Activated CD4-positive, alpha-beta T cell treated with anti-CD3 and anti-CD28 coated beads for 36 hours (primary cell): ENCODE measurements at regions not wholly inside any gene's neighbourhood (a gene's known extent, or its start where the extent isn't known, plus 50 kb on each side); places are given as distances from the start of the nearest gene placed in this dataset.
A peak's percentile ranks its signal among the peaks of the same experiment; 100 is the strongest.
"Not testable (repeated sequence)": the region's sequence is repeated elsewhere in the genome, so short reads cannot be mapped to it uniquely, and the experiment has no call there.

Experiments used
- ATAC-seq: fragments of 200-7000 bp; cut with Tn5 transposase; one replicate; pipeline ENCODE4 v1.10.0; 2021; ENCODE audit warnings: mild to moderate bottlenecking, moderate library complexity
- CTCF ChIA-PET: fragments of 350-600 bp; sonication (Branson Sonifier 250); formaldehyde crosslinking; loops from one replicate; lab custom pipeline; 2021; ENCODE audit warnings: antibody characterized with exemption; lab: Charles Lee
- POLR2A ChIA-PET: fragments of 350-600 bp; sonication (Branson Sonifier 250); formaldehyde crosslinking; loops from one replicate; lab custom pipeline; 2021; ENCODE audit warnings: antibody characterized with exemption, inconsistent platforms; lab: Charles Lee
- DNase-seq: peaks from one replicate; pipeline ENCODE4 v3.0.0-alpha.2; 2020
- H3K27ac Mint-ChIP-seq: one replicate; pipeline ENCODE4 v1.8.0; 2021; ENCODE audit warnings: mixed read lengths
- H3K27me3 Mint-ChIP-seq: one replicate; pipeline ENCODE4 v1.8.0; 2021; ENCODE audit warnings: mixed read lengths
- H3K36me3 Mint-ChIP-seq: one replicate; pipeline ENCODE4 v1.8.0; 2021; ENCODE audit warnings: low read depth, mixed read lengths
- H3K4me1 Mint-ChIP-seq: one replicate; pipeline ENCODE4 v1.8.0; 2021; ENCODE audit warnings: mixed read lengths
- H3K4me3 Mint-ChIP-seq: one replicate; pipeline ENCODE4 v1.8.0; 2021; ENCODE audit warnings: mild to moderate bottlenecking, moderate library complexity, mixed read lengths
- H3K9me3 Mint-ChIP-seq: one replicate; pipeline ENCODE4 v1.8.0; 2021; ENCODE audit warnings: low read depth, mixed read lengths
- intact Hi-C, 2 experiments: fragments of 100-400 bp; cut with DNase I in 1 of 2; cut with micrococcal nuclease in 1 of 2; formaldehyde crosslinking; loops; one replicate each; pipeline versions ENCODE4 v1.14.2 to v1.15.1; 2022 to 2024; cut with DNase I, micrococcal nuclease

- H3K9me3 Mint-ChIP-seq, H3K36me3 Mint-ChIP-seq, ATAC-seq, intact Hi-C loops, POLR2A ChIA-PET, H3K27ac Mint-ChIP-seq, H3K4me1 Mint-ChIP-seq, H3K4me3 Mint-ChIP-seq, DNase-seq, CTCF ChIA-PET: not testable (repeated sequence)
- peaks cover 21% of the 10 kb centered on the region for H3K27me3 Mint-ChIP-seq
Measured at GRCh38 chr1:24268555-24268954, 50.6 kb upstream of the GRHL3 start.

- Mint-ChIP-seq H3K36me3 (no peaks in the 10 kb centered on the region), H3K27ac (no peak overlapping the region), H3K9me3 (no peaks in the 10 kb centered on the region), H3K27me3 (peaks cover 17% of the 10 kb centered on the region), H3K4me3 (no peak overlapping the region), H3K4me1 (no peaks in the 10 kb centered on the region)
- ATAC-seq = no peak
- intact Hi-C loops = no loop called here
- DNase-seq = no peak
- CTCF ChIA-PET = interaction anchor here (0.6 to 1.1 kb wide), 2 partner anchors 8 to 110 kb away, joined by 4 read pairs; no protein-coding TSS in a partner anchor
- POLR2A ChIA-PET = no interaction called here
Measured at GRCh38 chr1:24266998-24267397, 52.2 kb upstream of the GRHL3 start.

DNA sequence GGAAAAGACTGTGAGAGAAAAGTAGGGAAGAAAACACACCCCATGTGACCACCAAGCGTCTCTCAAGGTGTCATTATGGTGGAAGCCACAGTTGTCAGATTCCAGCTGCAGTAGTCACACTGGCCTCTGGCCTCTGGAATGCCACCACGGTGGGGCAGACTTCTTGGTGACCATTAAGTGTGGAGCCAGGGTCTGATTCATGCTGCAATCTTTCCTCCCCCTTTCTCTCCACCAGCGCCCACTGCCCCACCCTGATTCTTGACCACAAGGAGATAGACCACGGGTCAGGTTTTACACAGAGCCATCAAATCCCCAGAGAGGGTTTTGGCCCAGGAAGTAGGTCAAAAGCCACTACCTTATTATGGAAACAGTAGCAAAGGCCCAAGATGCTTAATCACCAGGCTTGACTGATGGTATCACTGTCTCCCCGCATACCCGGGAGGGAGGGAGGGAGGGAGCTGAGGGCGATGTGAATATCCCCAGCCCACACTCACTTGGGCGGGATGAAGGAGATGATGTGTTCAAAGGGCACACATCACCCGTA is 52.7 kb upstream of the GRHL3 start:
- ATAC-seq = no peak

DNA sequence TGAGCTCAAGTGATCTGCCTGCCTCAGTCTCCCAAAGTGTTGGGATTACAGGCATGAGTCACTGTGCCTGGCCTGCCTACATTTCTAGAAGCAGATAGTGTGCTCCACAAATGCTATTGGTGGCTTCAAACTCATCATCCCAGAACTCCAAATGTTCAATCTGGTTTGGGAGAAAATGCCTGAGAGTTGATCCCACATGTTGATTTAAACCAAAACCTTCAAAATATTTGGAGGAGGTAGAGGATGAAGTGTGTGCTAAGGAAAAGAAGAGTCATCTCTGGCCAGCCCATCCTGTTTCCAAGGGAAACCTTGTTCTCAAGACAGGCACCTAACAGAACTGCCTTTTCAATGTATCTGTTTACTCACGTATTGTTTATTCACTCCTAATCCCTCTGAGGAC is 55.4 kb upstream of the GRHL3 start:
- Mint-ChIP-seq H3K9me3 (no peaks in the 10 kb centered on the region), H3K4me1 (no peaks in the 10 kb centered on the region), H3K36me3 (no peaks in the 10 kb centered on the region), H3K27me3 (peaks cover 7% of the 10 kb centered on the region), H3K27ac (no peak overlapping the region), H3K4me3 (no peak overlapping the region)
- no peak for DNase-seq
- POLR2A ChIA-PET = no interaction called here
- CTCF ChIA-PET = no interaction called here
- intact Hi-C loops = no loop called here
- no peak for ATAC-seq

More for the DNA sequence above, 52.7 kb upstream of the GRHL3 start:
- CTCF ChIA-PET = interaction anchor here (1.1 kb wide), 1 partner anchor 8 kb away, joined by 4 read pairs; no protein-coding TSS in a partner anchor
- no peaks in the 10 kb centered on the region for H3K9me3 Mint-ChIP-seq
- H3K27ac Mint-ChIP-seq = no peak overlapping the region
- no peak overlapping the region for H3K4me3 Mint-ChIP-seq
- H3K36me3 Mint-ChIP-seq = no peaks in the 10 kb centered on the region
- intact Hi-C loops = no loop called here
- peaks cover 13% of the 10 kb centered on the region for H3K27me3 Mint-ChIP-seq
- no peaks in the 10 kb centered on the region for H3K4me1 Mint-ChIP-seq
- POLR2A ChIA-PET = no interaction called here
- DNase-seq = no peak

DNA sequence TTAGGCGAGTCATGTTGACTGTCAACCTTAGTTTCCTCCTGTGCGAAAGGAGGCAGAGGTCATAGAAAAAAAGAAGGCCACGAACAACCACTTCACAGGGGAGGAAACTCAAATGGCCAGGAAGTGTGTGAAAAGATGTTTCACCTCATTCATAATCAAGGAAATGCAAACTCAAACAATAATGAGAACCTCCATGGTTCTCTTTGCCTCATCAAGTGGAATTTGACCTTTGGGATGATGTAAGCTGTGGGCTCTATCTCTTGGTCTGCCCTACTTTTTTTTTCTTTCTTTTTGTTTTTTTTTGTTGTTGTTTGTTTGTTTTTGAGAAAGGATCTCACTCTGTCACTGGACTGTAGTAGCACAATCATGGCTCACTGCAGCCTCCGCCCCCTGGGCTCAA is 55.9 kb upstream of the GRHL3 start:
- H3K9me3 Mint-ChIP-seq = no peaks in the 10 kb centered on the region
- H3K27ac Mint-ChIP-seq = no peak overlapping the region
- ATAC-seq (peak; percentile 33), DNase-seq (no peak)
- CTCF ChIA-PET = interaction anchor here (0.5 to 1.0 kb wide), 2 partner anchors 10 to 71 kb away, joined by 3 read pairs; no protein-coding TSS in a partner anchor
- H3K4me3 Mint-ChIP-seq = no peak overlapping the region
- H3K4me1 Mint-ChIP-seq = no peaks in the 10 kb centered on the region
- H3K36me3 Mint-ChIP-seq = no peaks in the 10 kb centered on the region
- H3K27me3 Mint-ChIP-seq = peaks cover 6% of the 10 kb centered on the region
- intact Hi-C loops = no loop called here
- POLR2A ChIA-PET = no interaction called here

DNA sequence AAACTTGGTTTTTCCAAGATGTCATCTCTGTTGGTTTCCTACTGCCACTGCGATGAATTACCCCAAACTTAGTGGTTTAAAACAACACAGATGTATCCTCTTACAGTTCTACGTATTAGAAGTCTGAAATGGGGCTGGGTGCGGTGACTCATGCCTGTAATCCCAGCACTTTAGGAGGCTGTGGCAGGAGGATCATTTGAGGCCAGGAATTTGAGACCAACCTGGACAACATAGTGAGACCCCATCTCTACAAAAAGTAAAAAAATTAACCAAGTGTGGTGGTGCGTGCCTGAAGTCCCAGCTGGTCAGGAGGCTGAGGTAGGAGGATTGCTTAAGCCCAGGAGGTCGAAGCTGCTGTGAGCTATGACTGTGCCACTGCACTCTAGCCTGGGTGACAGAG is 57.2 kb upstream of the GRHL3 start:
- ATAC-seq = no peak
- Mint-ChIP-seq H3K9me3 (no peaks in the 10 kb centered on the region), H3K4me3 (no peak overlapping the region), H3K27me3 (peaks cover 6% of the 10 kb centered on the region), H3K4me1 (no peaks in the 10 kb centered on the region), H3K36me3 (no peaks in the 10 kb centered on the region), H3K27ac (no peak overlapping the region)
- ChIA-PET POLR2A (no interaction called here), CTCF (interaction anchor here (1.0 kb wide), 1 partner anchor 9 kb away, joined by 3 read pairs; no protein-coding TSS in a partner anchor)
- intact Hi-C loops = no loop called here
- no peak for DNase-seq

DNA sequence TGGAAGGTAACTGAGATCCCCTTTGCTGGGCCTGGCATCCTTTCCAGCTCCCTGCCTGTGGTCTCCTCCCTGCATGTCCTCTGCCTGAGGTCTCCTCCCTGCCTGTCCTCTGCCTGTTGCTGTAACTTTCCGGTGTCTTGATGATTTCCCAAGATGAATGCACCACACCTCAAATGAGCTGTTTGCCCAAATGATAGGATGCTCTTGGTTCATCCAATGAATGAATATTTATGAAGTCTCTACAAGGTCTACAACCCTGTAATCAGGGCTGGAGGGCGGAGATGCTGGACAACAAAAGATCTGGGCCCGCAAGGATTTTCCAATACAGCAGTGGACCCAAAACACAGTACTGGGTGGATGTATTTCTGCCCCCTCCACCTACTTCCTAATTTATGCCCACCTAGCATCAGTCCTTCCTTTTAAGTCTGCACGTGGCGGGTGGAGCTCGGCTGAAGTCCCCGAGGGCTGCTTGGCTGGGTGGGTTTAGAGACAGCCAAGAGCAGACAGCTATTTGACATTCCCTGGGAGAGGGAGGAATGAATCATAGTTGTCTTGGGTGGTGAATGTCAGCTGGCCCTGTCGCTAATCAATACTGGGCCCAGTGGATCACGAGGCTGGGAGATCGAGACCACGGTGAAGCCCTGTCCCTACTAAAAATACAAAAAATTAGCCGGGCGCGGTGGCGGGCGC is 60.3 kb upstream of the GRHL3 start:
- ChIA-PET POLR2A (interaction anchor here (0.6 kb wide), 1 partner anchor 135 kb away, joined by 3 read pairs; no protein-coding TSS in a partner anchor), CTCF (interaction anchor here (1.3 kb wide), 1 partner anchor 8 kb away, joined by 4 read pairs; no protein-coding TSS in a partner anchor)
- no peaks in the 10 kb centered on the region for H3K9me3 Mint-ChIP-seq

GRCh38 chr1:24257373-24257772 is 61.8 kb upstream of the GRHL3 start:
- DNase-seq (no peak), ATAC-seq (no peak)
- intact Hi-C loops = no loop called here
- Mint-ChIP-seq H3K4me3 (no peak overlapping the region), H3K9me3 (no peaks in the 10 kb centered on the region), H3K27me3 (peaks cover 2% of the 10 kb centered on the region), H3K36me3 (no peaks in the 10 kb centered on the region), H3K4me1 (no peaks in the 10 kb centered on the region), H3K27ac (no peak overlapping the region)
- CTCF ChIA-PET = no interaction called here
- POLR2A ChIA-PET = no interaction called here

More for the DNA sequence above, 60.3 kb upstream of the GRHL3 start:
- DNase-seq = no peak
- no peak overlapping the region for H3K4me3 Mint-ChIP-seq
- H3K27me3 Mint-ChIP-seq = peaks cover 4% of the 10 kb centered on the region
- no peaks in the 10 kb centered on the region for H3K36me3 Mint-ChIP-seq
- intact Hi-C loops = no loop called here
- no peak overlapping the region for H3K27ac Mint-ChIP-seq
- no peak for ATAC-seq
- no peaks in the 10 kb centered on the region for H3K4me1 Mint-ChIP-seq

DNA sequence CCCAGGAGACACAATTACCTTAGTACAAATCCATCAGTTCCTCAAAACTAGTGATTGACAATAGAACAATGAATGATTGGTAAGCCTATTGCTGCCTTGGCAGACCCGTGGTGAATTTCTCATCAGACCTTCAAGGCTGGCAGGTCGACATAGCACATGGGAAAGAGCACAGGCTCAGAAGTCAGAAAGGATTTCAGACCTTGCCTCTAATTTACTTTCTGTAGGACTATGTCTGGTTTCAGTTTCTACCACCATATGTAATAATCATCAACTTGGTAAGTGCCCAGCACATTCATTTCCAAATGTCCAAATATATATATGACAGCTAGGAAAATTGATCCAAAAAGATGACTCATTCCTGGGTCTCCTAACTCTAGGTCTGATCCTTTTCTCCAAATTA is 62.5 kb upstream of the GRHL3 start:
- Mint-ChIP-seq H3K27ac (no peak overlapping the region), H3K27me3 (peaks cover 2% of the 10 kb centered on the region), H3K4me3 (no peak overlapping the region), H3K9me3 (no peaks in the 10 kb centered on the region), H3K36me3 (no peaks in the 10 kb centered on the region), H3K4me1 (no peaks in the 10 kb centered on the region)
- intact Hi-C loops = no loop called here
- ChIA-PET CTCF (no interaction called here), POLR2A (no interaction called here)
- no peak for ATAC-seq
- no peak for DNase-seq

- Mint-ChIP-seq H3K9me3 (no peaks in the 10 kb centered on the region), H3K4me1 (no peaks in the 10 kb centered on the region), H3K4me3 (no peak overlapping the region), H3K27me3 (peaks cover 2% of the 10 kb centered on the region), H3K27ac (no peak overlapping the region), H3K36me3 (no peaks in the 10 kb centered on the region)
- CTCF ChIA-PET = interaction anchor here (0.6 to 1.8 kb wide), 2 partner anchors 137 to 154 kb away, joined by 3 to 6 read pairs; no protein-coding TSS in a partner anchor
- ATAC-seq (no peak), DNase-seq (no peak)
- POLR2A ChIA-PET = no interaction called here
- intact Hi-C loops = no loop called here
Measured at GRCh38 chr1:24255226-24255625, 63.9 kb upstream of the GRHL3 start.

DNA sequence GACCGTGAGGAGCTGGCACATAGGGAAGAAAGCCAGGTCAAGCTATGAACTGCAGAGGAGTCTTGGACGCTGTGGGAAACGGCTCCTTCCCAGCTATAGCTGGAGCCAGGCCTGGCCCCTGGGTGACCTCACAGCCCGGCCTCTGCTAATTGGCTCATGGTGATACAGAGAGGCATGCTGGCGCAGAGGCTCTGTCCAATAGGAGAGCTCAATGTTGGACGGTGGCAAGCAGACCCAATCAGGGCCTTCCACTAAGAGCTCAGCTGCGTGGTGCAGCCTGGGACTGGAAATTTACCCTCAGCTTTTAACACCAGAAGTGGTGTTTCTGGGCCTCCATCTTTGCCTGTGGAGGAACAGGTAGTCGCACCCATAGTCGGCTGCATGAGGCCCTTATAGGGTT is 64.4 kb upstream of the GRHL3 start:
- H3K36me3 Mint-ChIP-seq = no peaks in the 10 kb centered on the region
- no peaks in the 10 kb centered on the region for H3K9me3 Mint-ChIP-seq
- H3K27me3 Mint-ChIP-seq = peaks cover 2% of the 10 kb centered on the region
- no peak overlapping the region for H3K27ac Mint-ChIP-seq
- no peak overlapping the region for H3K4me3 Mint-ChIP-seq
- DNase-seq (no peak), ATAC-seq (no peak)
- intact Hi-C loops = no loop called here
- H3K4me1 Mint-ChIP-seq = no peaks in the 10 kb centered on the region
- ChIA-PET CTCF (interaction anchor here (1.2 to 1.8 kb wide), 2 partner anchors 113 to 137 kb away, joined by 3 to 6 read pairs; no protein-coding TSS in a partner anchor), POLR2A (no interaction called here)

- intact Hi-C loops = no loop called here
- ChIA-PET POLR2A (interaction anchor here (0.6 kb wide), 1 partner anchor 25 kb away, joined by 7 read pairs; no protein-coding TSS in a partner anchor), CTCF (interaction anchor here (1.0 to 1.8 kb wide), 4 partner anchors 9 to 138 kb away, joined by 3 to 6 read pairs (median 3); no protein-coding TSS in a partner anchor)
- Mint-ChIP-seq H3K27ac (no peak overlapping the region), H3K9me3 (no peaks in the 10 kb centered on the region), H3K27me3 (no peaks in the 10 kb centered on the region), H3K4me3 (no peak overlapping the region), H3K4me1 (no peaks in the 10 kb centered on the region), H3K36me3 (no peaks in the 10 kb centered on the region)
- ATAC-seq (no peak), DNase-seq (no peak)
Measured at GRCh38 chr1:24253571-24253970, 65.6 kb upstream of the GRHL3 start.
